ENCODE measurements at regions not wholly inside any gene's neighbourhood (a gene's known extent, or its start where the extent isn't known, plus 50 kb on each side); places are given as distances from the start of the nearest gene placed in this dataset.

- DNase-seq, result no peak
Observed at GRCh38 chr7:26612742-26613141, 251.6 kb downstream of the SKAP2 start.

- no peak for DNase-seq
Observed at GRCh38 chr7:26614503-26614902, 249.9 kb downstream of the SKAP2 start.

- DNase-seq, result no peak
Observed at GRCh38 chr7:26616235-26616634, 248.2 kb downstream of the SKAP2 start.

DNA sequence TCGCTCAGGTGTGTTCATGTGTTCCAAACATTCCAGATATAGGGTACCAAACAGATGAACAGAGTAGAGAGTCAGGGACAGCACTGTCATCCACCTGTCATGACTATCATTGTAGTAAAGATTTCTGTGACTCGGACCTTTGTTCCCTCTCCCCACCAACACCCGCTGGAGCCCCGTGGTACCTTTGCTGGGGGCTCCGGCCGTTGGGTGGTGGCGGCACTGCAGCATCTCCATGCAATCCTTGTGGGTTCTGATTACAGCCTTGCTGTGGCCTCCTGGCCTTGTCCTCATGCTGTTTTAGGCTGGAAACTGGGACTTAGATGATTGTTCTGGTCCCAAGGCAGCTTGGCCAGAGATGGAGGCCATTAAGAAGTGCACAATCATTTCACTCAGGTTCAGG is 247.3 kb downstream of the SKAP2 start:
- no peak for DNase-seq
